Uterus (tissue), 2 donors: ENCODE measurements at regions not wholly inside any gene's neighbourhood (a gene's known extent, or its start where the extent isn't known, plus 50 kb on each side); places are given as distances from the start of the nearest gene placed in this dataset.

Experiments
- CTCF ChIP-seq, 4 experiments: fragments of 200-600 bp in 2 of 4; fragments of 450-650 bp in 2 of 4; sonication (generic) in 2 of 4; IDR thresholded peaks; one replicate each; pipeline ENCODE4 v1.5.1; 2016 to 2019; ENCODE audit warnings: antibody characterized with exemption in 4 of 4, mild to moderate bottlenecking in 2 of 4, moderate library complexity in 1 of 4
- POLR2A ChIP-seq, 2 donors: fragments of 450-650 bp; IDR thresholded peaks; one replicate each; pipeline ENCODE4 v1.6.1; 2016; ENCODE audit warnings: antibody characterized with exemption in 2 of 2, mild to moderate bottlenecking in 1 of 2, moderate library complexity in 1 of 2

GRCh38 chr12:90153827-90154226 lies 445.2 kb upstream of the ATP2B1 start:
- TF ChIP-seq POLR2A (IDR thresholded peaks at IDR 0.05) (no peak), CTCF (IDR thresholded peaks at IDR 0.05) (no peak)
